T-helper 17 cell (primary cell): ENCODE measurements at regions not wholly inside any gene's neighbourhood (a gene's known extent, or its start where the extent isn't known, plus 50 kb on each side); places are given as distances from the start of the nearest gene placed in this dataset.

Experiments used
- ATAC-seq: fragments of 150-1000 bp; cut with Tn5 transposase; 2 replicates; pipeline ENCODE4 v1.10.0; 2021; ENCODE audit warnings: mild to moderate bottlenecking, moderate library complexity
- DNase-seq, 3 donors: peaks; one replicate each; pipeline versions ENCODE4 v3.0.0 to v3.0.0-alpha.2; 2020 to 2021
- H3K9me3 ChIP-seq: one replicate; pipeline ENCODE4 v1.7.0; 2013; ENCODE audit warnings: low read length, mild to moderate bottlenecking; ENCODE audit not compliant: control insufficient read depth, poor library complexity, severe bottlenecking
- H3K27ac Mint-ChIP-seq: one replicate; pipeline ENCODE4 v1.8.0; 2022; ENCODE audit warnings: mild to moderate bottlenecking, moderate library complexity, mixed read lengths
- H3K27me3 Mint-ChIP-seq: one replicate; pipeline ENCODE4 v1.8.0; 2022; ENCODE audit warnings: mixed read lengths
- H3K36me3 Mint-ChIP-seq: one replicate; pipeline ENCODE4 v1.8.0; 2022; ENCODE audit warnings: low read depth, mixed read lengths
- H3K4me1 Mint-ChIP-seq: one replicate; pipeline ENCODE4 v1.8.0; 2022; ENCODE audit warnings: mild to moderate bottlenecking, mixed read lengths
- H3K4me3 Mint-ChIP-seq: one replicate; pipeline ENCODE4 v1.8.0; 2022; ENCODE audit warnings: mild to moderate bottlenecking, moderate library complexity, mixed read lengths

DNA sequence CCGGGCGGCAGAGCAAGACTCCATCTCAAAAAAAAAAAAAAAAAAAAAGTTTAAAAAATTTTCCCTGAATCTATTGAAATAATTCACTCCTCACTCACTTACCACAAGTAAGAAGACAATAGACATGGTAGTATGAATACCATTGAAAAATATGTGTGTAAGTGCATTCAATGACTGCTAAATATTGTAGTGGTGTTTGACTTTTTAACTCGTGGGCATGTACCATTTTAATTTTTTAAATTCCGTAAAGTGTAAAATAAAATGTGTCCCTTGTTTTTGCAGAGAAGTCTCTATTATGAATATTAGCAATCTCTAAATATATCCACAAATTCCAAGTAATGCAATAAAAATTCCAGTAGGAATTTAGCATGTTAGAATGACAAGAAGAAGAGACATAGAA, 134.1 kb downstream of the COPS8 start:
- ATAC-seq (no peak), DNase-seq (no peak)
- Mint-ChIP-seq H3K27me3 (peaks cover 44% of the 10 kb centered on the region), H3K36me3 (no peaks in the 10 kb centered on the region), H3K27ac (no peak overlapping the region), H3K4me1 (peaks cover 6% of the 10 kb centered on the region), H3K4me3 (no peak overlapping the region)
- no peaks in the 10 kb centered on the region for H3K9me3 ChIP-seq

DNA sequence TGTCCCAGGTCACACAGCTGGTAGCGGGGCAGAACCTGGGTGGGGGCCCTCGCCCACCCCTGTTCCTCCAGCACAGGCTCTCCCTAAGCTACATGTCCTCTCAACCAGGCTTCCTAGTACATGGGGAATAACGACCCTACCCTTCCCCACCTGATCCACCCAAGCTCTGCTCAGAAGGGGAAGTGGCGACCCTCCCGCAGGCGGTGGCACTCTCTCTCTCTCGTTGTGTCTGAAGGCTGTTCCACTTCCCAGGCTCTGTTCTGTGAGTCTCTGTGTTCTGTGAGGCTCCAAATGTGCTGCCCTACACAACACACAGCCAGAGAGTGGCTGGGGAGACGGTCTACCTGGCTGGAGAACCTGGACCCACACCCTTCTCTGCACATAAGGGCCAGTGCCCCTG, 135.8 kb downstream of the COPS8 start:
- DNase-seq: no peak
- Mint-ChIP-seq H3K36me3 (no peaks in the 10 kb centered on the region), H3K27ac (no peak overlapping the region), H3K4me1 (peaks cover 6% of the 10 kb centered on the region), H3K27me3 (peaks cover 50% of the 10 kb centered on the region), H3K4me3 (no peak overlapping the region)
- no peaks in the 10 kb centered on the region for H3K9me3 ChIP-seq
- ATAC-seq: no peak

DNA sequence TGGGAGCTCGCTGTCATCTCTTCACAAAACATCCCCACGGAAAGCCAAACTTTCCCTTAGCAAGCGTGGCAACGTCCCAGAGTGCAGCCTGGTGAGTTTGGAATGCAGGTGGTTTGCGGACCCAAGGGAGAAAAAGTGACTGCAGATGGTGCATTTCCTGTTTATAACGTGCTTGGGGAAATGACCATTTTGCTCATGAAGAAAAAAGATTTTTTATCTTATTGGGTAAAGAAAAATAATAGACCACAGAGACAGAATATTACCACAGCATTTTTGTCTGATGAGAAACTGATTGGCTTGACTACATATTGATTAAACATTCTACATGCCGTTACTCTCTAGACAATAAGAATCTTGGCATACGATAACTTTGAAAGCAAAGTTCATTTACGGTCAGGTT, 136.5 kb downstream of the COPS8 start:
- ATAC-seq: no peak
- no peaks in the 10 kb centered on the region for H3K9me3 ChIP-seq
- Mint-ChIP-seq H3K27me3 (peaks cover 51% of the 10 kb centered on the region), H3K4me1 (peaks cover 6% of the 10 kb centered on the region), H3K36me3 (no peaks in the 10 kb centered on the region), H3K4me3 (no peak overlapping the region), H3K27ac (no peak overlapping the region)
- DNase-seq: no peak

DNA sequence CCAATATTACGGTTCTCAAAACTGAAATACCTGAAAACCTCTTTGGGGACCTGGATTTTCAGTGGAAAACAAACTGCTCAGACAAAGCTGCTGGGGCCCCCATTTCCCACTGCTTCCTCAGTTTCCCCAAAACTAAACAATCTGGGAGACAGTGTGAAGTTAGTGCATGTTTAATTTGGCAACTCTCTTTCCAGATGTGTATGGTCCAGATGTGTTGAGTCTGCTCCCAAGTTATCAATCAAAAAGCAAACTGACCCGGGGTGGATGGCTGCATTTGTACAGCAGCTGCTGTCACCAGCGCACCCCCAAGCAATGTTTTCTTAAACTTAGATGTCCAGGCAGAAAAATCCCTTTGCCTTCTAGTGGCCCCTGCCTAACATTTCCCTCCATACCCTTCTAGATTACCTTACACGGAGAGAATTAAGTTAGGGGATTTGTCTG, 136.9 kb downstream of the COPS8 start:
- H3K27ac Mint-ChIP-seq: no peak overlapping the region
- no peaks in the 10 kb centered on the region for H3K36me3 Mint-ChIP-seq

GRCh38 chr2:237223201-237223861, 137.6 kb downstream of the COPS8 start:
- Mint-ChIP-seq H3K4me1 (peaks cover 6% of the 10 kb centered on the region), H3K27me3 (peaks cover 57% of the 10 kb centered on the region), H3K36me3 (no peaks in the 10 kb centered on the region), H3K27ac (no peak overlapping the region), H3K4me3 (no peak overlapping the region)
- no peaks in the 10 kb centered on the region for H3K9me3 ChIP-seq
- no peak for DNase-seq
- ATAC-seq: no peak

More for the DNA sequence above, 136.9 kb downstream of the COPS8 start:
- ATAC-seq: no peak
- Mint-ChIP-seq H3K4me1 (peaks cover 6% of the 10 kb centered on the region), H3K4me3 (no peak overlapping the region), H3K27me3 (peaks cover 54% of the 10 kb centered on the region)
- no peak for DNase-seq
- no peaks in the 10 kb centered on the region for H3K9me3 ChIP-seq

GRCh38 chr2:237227190-237227589, 141.5 kb downstream of the COPS8 start:
- no peaks in the 10 kb centered on the region for H3K4me1 Mint-ChIP-seq
- H3K27ac Mint-ChIP-seq: no peak overlapping the region
- no peaks in the 10 kb centered on the region for H3K9me3 ChIP-seq
- H3K27me3 Mint-ChIP-seq: peaks cover 61% of the 10 kb centered on the region
- DNase-seq: no peak
- H3K4me3 Mint-ChIP-seq: no peak overlapping the region
- H3K36me3 Mint-ChIP-seq: peaks cover 7% of the 10 kb centered on the region
- ATAC-seq: no peak

DNA sequence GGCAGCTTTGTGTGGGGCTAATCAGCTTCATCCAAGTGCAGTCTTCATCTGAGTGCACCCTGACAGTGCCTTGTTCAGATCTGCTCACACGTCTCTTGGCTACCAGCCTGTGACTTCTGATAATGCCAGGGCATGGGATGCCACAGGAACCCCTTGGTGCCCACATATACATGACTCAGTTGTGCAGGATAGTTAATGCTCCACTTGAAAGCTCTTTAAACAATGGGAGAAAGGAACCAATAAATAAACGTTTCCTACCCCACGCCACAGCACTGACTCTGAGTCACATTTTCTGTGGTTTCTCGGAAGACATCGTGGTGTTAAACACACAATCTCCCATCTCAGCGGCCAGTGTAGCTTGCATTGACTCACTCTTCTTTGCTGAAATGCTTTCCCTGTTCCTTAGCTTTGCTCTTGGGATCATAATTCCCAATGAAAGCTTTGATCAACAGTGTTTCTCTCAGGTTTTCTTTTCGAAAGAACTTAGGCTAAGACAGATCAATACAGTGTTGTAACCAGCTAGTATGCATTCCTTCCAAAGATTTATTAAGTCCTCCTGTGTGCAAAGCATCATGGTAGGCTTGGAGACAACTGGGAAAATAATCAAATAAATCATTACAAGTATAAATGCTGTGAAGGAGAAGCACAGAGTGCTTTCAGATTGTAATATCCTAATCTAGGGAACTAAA, 142.0 kb downstream of the COPS8 start:
- ATAC-seq (no peak), DNase-seq (no peak)
- H3K9me3 ChIP-seq: no peaks in the 10 kb centered on the region
- Mint-ChIP-seq H3K4me1 (no peaks in the 10 kb centered on the region), H3K27ac (no peak overlapping the region), H3K27me3 (peaks cover 60% of the 10 kb centered on the region), H3K4me3 (no peak overlapping the region), H3K36me3 (peaks cover 7% of the 10 kb centered on the region)

DNA sequence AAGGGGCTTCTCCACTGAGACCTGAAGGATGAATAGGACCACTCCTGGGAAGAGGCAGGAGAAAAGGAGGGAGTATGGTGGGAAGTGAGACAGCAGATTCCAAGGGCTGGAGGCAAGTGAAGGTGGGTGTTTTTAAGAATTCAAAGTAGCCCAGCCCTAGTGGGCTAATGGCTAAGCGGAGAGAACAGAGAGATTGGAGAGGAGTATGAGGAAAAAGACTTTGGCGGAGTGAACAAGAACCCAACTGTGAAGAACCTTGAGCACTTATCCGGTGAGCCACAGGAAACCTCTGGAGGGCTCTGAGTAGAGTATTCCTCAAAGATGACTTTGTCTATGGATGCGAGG, 142.6 kb downstream of the COPS8 start:
- Mint-ChIP-seq H3K36me3 (peaks cover 7% of the 10 kb centered on the region), H3K27me3 (peaks cover 55% of the 10 kb centered on the region), H3K4me3 (no peak overlapping the region), H3K4me1 (no peaks in the 10 kb centered on the region), H3K27ac (no peak overlapping the region)
- ATAC-seq (no peak), DNase-seq (no peak)
- no peaks in the 10 kb centered on the region for H3K9me3 ChIP-seq

- no peak for DNase-seq
- Mint-ChIP-seq H3K27me3 (peaks cover 52% of the 10 kb centered on the region), H3K4me1 (no peaks in the 10 kb centered on the region), H3K36me3 (peaks cover 7% of the 10 kb centered on the region), H3K4me3 (no peak overlapping the region), H3K27ac (no peak overlapping the region)
- ATAC-seq: no peak
- no peaks in the 10 kb centered on the region for H3K9me3 ChIP-seq
Measured at GRCh38 chr2:237229905-237230304, 144.2 kb downstream of the COPS8 start.

GRCh38 chr2:237230355-237230754, 144.7 kb downstream of the COPS8 start:
- Mint-ChIP-seq H3K27ac (no peak overlapping the region), H3K4me1 (no peaks in the 10 kb centered on the region), H3K4me3 (no peak overlapping the region), H3K36me3 (peaks cover 7% of the 10 kb centered on the region), H3K27me3 (peaks cover 52% of the 10 kb centered on the region)
- no peaks in the 10 kb centered on the region for H3K9me3 ChIP-seq
- DNase-seq (no peak), ATAC-seq (no peak)

GRCh38 chr2:237231593-237231992, 145.9 kb downstream of the COPS8 start:
- peaks cover 7% of the 10 kb centered on the region for H3K36me3 Mint-ChIP-seq
- H3K27me3 Mint-ChIP-seq: peaks cover 48% of the 10 kb centered on the region
- H3K4me1 Mint-ChIP-seq: no peaks in the 10 kb centered on the region
- no peak for DNase-seq
- H3K27ac Mint-ChIP-seq: no peak overlapping the region
- H3K4me3 Mint-ChIP-seq: no peak overlapping the region
- ATAC-seq: no peak
- H3K9me3 ChIP-seq: no peaks in the 10 kb centered on the region

GRCh38 chr2:237232166-237232565, 146.5 kb downstream of the COPS8 start:
- Mint-ChIP-seq H3K36me3 (peaks cover 7% of the 10 kb centered on the region), H3K4me3 (no peak overlapping the region), H3K27ac (no peak overlapping the region), H3K27me3 (peaks cover 49% of the 10 kb centered on the region), H3K4me1 (no peaks in the 10 kb centered on the region)
- no peak for ATAC-seq
- H3K9me3 ChIP-seq: no peaks in the 10 kb centered on the region
- DNase-seq: no peak

GRCh38 chr2:237234268-237234667, 148.6 kb downstream of the COPS8 start:
- no peaks in the 10 kb centered on the region for H3K9me3 ChIP-seq
- Mint-ChIP-seq H3K4me3 (no peak overlapping the region), H3K4me1 (no peaks in the 10 kb centered on the region), H3K27me3 (peaks cover 31% of the 10 kb centered on the region), H3K27ac (no peak overlapping the region), H3K36me3 (peaks cover 5% of the 10 kb centered on the region)
- ATAC-seq: no peak
- DNase-seq: no peak
